OCI-LY3 (cell line): ENCODE measurements at regions not wholly inside any gene's neighbourhood (a gene's known extent, or its start where the extent isn't known, plus 50 kb on each side); places are given as distances from the start of the nearest gene placed in this dataset.

Source experiments
- H2AFZ ChIP-seq: fragments of 200-600, 300-600 bp; shearing (Covaris generic); 2 replicates; pipeline ENCODE4 v1.6.0; 2014; ENCODE audit warnings: antibody characterized with exemption, low read depth, low read length
- H3K27ac ChIP-seq: fragments of 200-600, 300-600 bp; sonication (generic); 2 replicates; pipeline ENCODE4 v1.5.1; 2014; ENCODE audit warnings: mild to moderate bottlenecking, low read length, moderate library complexity, mixed read lengths
- H3K27me3 ChIP-seq: fragments of 200-600, 300-600 bp; sonication (generic); 2 replicates; pipeline ENCODE4 v1.6.1; 2014; ENCODE audit warnings: low read depth, low read length, mixed read lengths
- H3K36me3 ChIP-seq: fragments of 200-600, 300-600 bp; sonication (generic); replicated peaks from 2 replicates; pipeline ENCODE3; 2014; ENCODE audit warnings: low read depth, low read length, mixed read lengths
- H3K4me1 ChIP-seq: fragments of 300-600, 200-600 bp; sonication (generic); 2 replicates; pipeline ENCODE4 v1.6.1; 2014; ENCODE audit warnings: low read length, mixed read lengths
- H3K4me2 ChIP-seq: fragments of 200-600, 300-600 bp; sonication (generic); 2 replicates; pipeline ENCODE4 v1.6.1; 2014; ENCODE audit warnings: low read length, mixed read lengths
- H3K4me3 ChIP-seq: fragments of 300-600, 200-600 bp; sonication (generic); 2 replicates; pipeline ENCODE4 v1.5.1; 2014; ENCODE audit warnings: antibody characterized with exemption, mild to moderate bottlenecking, low read length, moderate library complexity
- H3K79me2 ChIP-seq: fragments of 300-600, 200-600 bp; shearing (Covaris generic); 2 replicates; pipeline ENCODE4 v1.6.1; 2014; ENCODE audit warnings: mild to moderate bottlenecking, low read length, mixed read lengths
- H3K9ac ChIP-seq: fragments of 300-600, 200-600 bp; shearing (Covaris generic); 2 replicates; pipeline ENCODE4 v1.6.0; 2014; ENCODE audit warnings: mild to moderate bottlenecking, low read length, moderate library complexity
- H3K9me3 ChIP-seq: fragments of 200-600, 300-600 bp; shearing (Covaris generic); 2 replicates; pipeline ENCODE4 v1.6.1; 2014; ENCODE audit warnings: low read length, mixed read lengths; ENCODE audit not compliant: insufficient read depth
- H4K20me1 ChIP-seq: fragments of 200-600, 300-600 bp; sonication (generic); 2 replicates; pipeline ENCODE4 v1.6.1; 2016; ENCODE audit warnings: low read length, mixed read lengths; ENCODE audit not compliant: insufficient read depth
- EZH2phosphoT487 ChIP-seq: fragments of 200-600 bp; shearing (Covaris generic); IDR thresholded peaks from 2 replicates; pipeline ENCODE4 v1.6.1; 2018; ENCODE audit warnings: antibody characterized with exemption, mixed run types, low read depth
- TF ChIP-seq, protein P1 (sequence below): fragments of 200-600, 300-600 bp; sonication (generic); IDR thresholded peaks from 2 replicates; pipeline ENCODE4 v1.5.1; 2014; ENCODE audit warnings: antibody characterized with exemption, low read length, low read depth

DNA sequence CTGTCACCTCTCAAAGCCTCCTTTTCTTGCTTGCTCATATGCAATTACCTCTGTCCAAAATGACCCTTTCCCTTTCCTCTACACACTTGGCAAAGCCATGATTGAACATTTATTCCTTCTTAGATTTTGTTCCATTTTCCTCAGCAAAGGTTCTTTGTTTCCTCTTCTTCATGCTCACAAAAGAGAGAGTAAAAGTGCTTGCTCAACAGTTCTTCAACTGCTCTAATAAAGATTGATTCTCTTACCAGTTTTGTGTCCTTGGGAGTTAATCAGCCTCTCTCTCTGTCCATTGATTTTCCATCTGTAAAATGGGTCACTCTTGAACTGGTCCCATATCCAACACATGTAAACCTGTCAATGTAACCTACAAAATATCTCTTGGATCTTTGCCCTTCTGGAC is 186.4 kb downstream of the WNT5A start:
- Histone ChIP-seq H3K27me3 (0 out of 2 replicates have a peak, but pooled peaks cover 2% of the 10 kb centered on the region), H3K9ac (no peak overlapping the region)

GRCh38 chr3:55297706-55298105 is 189.4 kb downstream of the WNT5A start:
- no peaks in the 10 kb centered on the region for H3K79me2 ChIP-seq
- no peaks in the 10 kb centered on the region for H3K9me3 ChIP-seq
- H3K4me3 ChIP-seq = no peak overlapping the region
- H3K27me3 ChIP-seq = 0 out of 2 replicates have a peak, but pooled peaks cover 4% of the 10 kb centered on the region
- no peaks in the 10 kb centered on the region for H3K4me1 ChIP-seq
- no peaks in the 10 kb centered on the region for H3K36me3 ChIP-seq
- TF ChIP-seq, protein P1, sequence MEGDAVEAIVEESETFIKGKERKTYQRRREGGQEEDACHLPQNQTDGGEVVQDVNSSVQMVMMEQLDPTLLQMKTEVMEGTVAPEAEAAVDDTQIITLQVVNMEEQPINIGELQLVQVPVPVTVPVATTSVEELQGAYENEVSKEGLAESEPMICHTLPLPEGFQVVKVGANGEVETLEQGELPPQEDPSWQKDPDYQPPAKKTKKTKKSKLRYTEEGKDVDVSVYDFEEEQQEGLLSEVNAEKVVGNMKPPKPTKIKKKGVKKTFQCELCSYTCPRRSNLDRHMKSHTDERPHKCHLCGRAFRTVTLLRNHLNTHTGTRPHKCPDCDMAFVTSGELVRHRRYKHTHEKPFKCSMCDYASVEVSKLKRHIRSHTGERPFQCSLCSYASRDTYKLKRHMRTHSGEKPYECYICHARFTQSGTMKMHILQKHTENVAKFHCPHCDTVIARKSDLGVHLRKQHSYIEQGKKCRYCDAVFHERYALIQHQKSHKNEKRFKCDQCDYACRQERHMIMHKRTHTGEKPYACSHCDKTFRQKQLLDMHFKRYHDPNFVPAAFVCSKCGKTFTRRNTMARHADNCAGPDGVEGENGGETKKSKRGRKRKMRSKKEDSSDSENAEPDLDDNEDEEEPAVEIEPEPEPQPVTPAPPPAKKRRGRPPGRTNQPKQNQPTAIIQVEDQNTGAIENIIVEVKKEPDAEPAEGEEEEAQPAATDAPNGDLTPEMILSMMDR = no peak
- no peak for TF ChIP-seq EZH2phosphoT487
- no peak overlapping the region for H3K4me2 ChIP-seq
- H2AFZ ChIP-seq = no peak overlapping the region
- H3K27ac ChIP-seq = no peak overlapping the region
- no peak overlapping the region for H3K9ac ChIP-seq
- no peaks in the 10 kb centered on the region for H4K20me1 ChIP-seq

More for the DNA sequence above, 186.4 kb downstream of the WNT5A start:
- Histone ChIP-seq H3K9me3 (no peaks in the 10 kb centered on the region), H4K20me1 (no peaks in the 10 kb centered on the region), H3K4me1 (no peaks in the 10 kb centered on the region), H2AFZ (no peak overlapping the region), H3K4me2 (no peak overlapping the region), H3K79me2 (no peaks in the 10 kb centered on the region), H3K36me3 (no peaks in the 10 kb centered on the region), H3K4me3 (no peak overlapping the region), H3K27ac (no peak overlapping the region)
- TF ChIP-seq, protein P1 = no peak

DNA sequence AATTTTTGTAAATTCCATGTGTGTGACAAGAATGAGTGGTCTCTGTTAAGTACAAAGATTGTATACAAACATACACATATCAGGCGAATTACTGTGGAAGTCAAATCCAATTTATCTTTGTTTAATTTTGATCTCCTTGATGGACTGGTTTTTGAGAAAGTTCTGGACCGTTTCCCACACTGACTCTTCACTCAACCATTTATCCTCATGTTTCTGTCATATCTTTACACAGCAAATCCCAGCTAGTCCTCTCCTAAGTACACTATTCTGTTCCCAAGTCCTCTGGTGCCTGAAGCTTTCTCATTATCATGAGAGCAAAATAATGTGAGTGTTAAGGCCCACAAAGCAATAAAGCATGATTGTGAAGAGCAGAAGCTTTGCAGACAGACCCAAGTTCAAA is 189.9 kb downstream of the WNT5A start:
- no peak overlapping the region for H2AFZ ChIP-seq
- H3K4me2 ChIP-seq = no peak overlapping the region
- H3K79me2 ChIP-seq = no peaks in the 10 kb centered on the region
- H3K4me1 ChIP-seq = no peaks in the 10 kb centered on the region
- no peaks in the 10 kb centered on the region for H3K9me3 ChIP-seq
- no peaks in the 10 kb centered on the region for H3K36me3 ChIP-seq
- H3K9ac ChIP-seq = no peak overlapping the region
- TF ChIP-seq, protein P1 = no peak
- TF ChIP-seq EZH2phosphoT487 = no peak
- 0 out of 2 replicates have a peak, but pooled peaks cover 4% of the 10 kb centered on the region for H3K27me3 ChIP-seq
- no peak overlapping the region for H3K27ac ChIP-seq
- no peak overlapping the region for H3K4me3 ChIP-seq
- H4K20me1 ChIP-seq = no peaks in the 10 kb centered on the region

- no peak overlapping the region for H2AFZ ChIP-seq
- TF ChIP-seq EZH2phosphoT487 = no peak
- TF ChIP-seq, protein P1 = no peak
- no peak overlapping the region for H3K27ac ChIP-seq
- H3K79me2 ChIP-seq = no peaks in the 10 kb centered on the region
- no peaks in the 10 kb centered on the region for H4K20me1 ChIP-seq
- no peaks in the 10 kb centered on the region for H3K4me1 ChIP-seq
- 0 out of 2 replicates have a peak, but pooled peaks cover 4% of the 10 kb centered on the region for H3K27me3 ChIP-seq
- H3K36me3 ChIP-seq = no peaks in the 10 kb centered on the region
- no peak overlapping the region for H3K4me3 ChIP-seq
- no peak overlapping the region for H3K9ac ChIP-seq
- H3K4me2 ChIP-seq = no peak overlapping the region
- H3K9me3 ChIP-seq = no peaks in the 10 kb centered on the region
These were observed 190.3 kb downstream of the WNT5A start for GRCh38 chr3:55296791-55297190.
